GM23338 (cell line): ENCODE measurements at regions not wholly inside any gene's neighbourhood (a gene's known extent, or its start where the extent isn't known, plus 50 kb on each side); places are given as distances from the start of the nearest gene placed in this dataset.
A peak's percentile ranks its signal among the peaks of the same experiment; 100 is the strongest.

Experiments used
- ATAC-seq: fragments of 200-7000 bp; cut with Tn5 transposase; 3 replicates; pipeline ENCODE4 v1.9.1; 2020
- DNase-seq: peaks from one replicate; pipeline ENCODE4 v3.0.0-alpha.2; 2015; ENCODE audit warnings: low spot score
- H2AFZ ChIP-seq: fragments of 200-600 bp; sonication (generic); 2 replicates; pipeline ENCODE4 v1.8.0; 2016; ENCODE audit warnings: antibody characterized with exemption, mild to moderate bottlenecking, moderate library complexity
- H3F3A ChIP-seq: fragments of 200-600 bp; sonication (generic); replicated peaks from 2 replicates; pipeline ENCODE4 v1.8.0; 2017; ENCODE audit warnings: antibody characterized with exemption, mixed run types, low read depth
- H3K27ac ChIP-seq: fragments of 200-600 bp; sonication (generic); 2 replicates; pipeline ENCODE4 v1.6.1; 2016; ENCODE audit warnings: low read depth
- H3K27me3 ChIP-seq: fragments of 200-600 bp; sonication (generic); 2 replicates; pipeline ENCODE4 v1.8.0; 2016; ENCODE audit warnings: mild to moderate bottlenecking, mixed run types, moderate library complexity; ENCODE audit not compliant: insufficient read depth
- H3K36me3 ChIP-seq: fragments of 200-600 bp; sonication (generic); 2 replicates; pipeline ENCODE4 v1.8.0; 2016; ENCODE audit warnings: mild to moderate bottlenecking; ENCODE audit not compliant: insufficient read depth
- H3K4me1 ChIP-seq: fragments of 200-600 bp; sonication (generic); 2 replicates; pipeline ENCODE4 v1.8.0; 2016; ENCODE audit warnings: mild to moderate bottlenecking, moderate library complexity; ENCODE audit not compliant: insufficient read depth
- H3K4me2 ChIP-seq: fragments of 200-600 bp; sonication (generic); 2 replicates; pipeline ENCODE4 v1.7.1; 2017; ENCODE audit warnings: mixed run types
- H3K4me3 ChIP-seq: fragments of 200-600 bp; sonication (generic); 2 replicates; pipeline ENCODE4 v1.6.1; 2016; ENCODE audit warnings: mixed run types
- H3K79me2 ChIP-seq: fragments of 200-600 bp; sonication (generic); replicated peaks from 2 replicates; pipeline ENCODE4 v1.8.0; 2017; ENCODE audit warnings: mild to moderate bottlenecking; ENCODE audit not compliant: insufficient read depth
- H3K9me2 ChIP-seq: fragments of 200-600 bp; sonication (generic); 2 replicates; pipeline ENCODE4 v1.8.0; 2017; ENCODE audit not compliant: insufficient read depth
- H4K20me1 ChIP-seq: fragments of 200-600 bp; sonication (generic); replicated peaks from 2 replicates; pipeline ENCODE4 v1.8.0; 2017; ENCODE audit warnings: mild to moderate bottlenecking; ENCODE audit not compliant: insufficient read depth
- H3K27ac Mint-ChIP-seq: 2 replicates; pipeline ENCODE4 v1.8.0; 2020; ENCODE audit warnings: inconsistent platforms, mild to moderate bottlenecking, moderate library complexity, mixed read lengths
- H3K27me3 Mint-ChIP-seq: 3 replicates; pipeline ENCODE4 v1.8.0; 2022; ENCODE audit warnings: low read depth, mild to moderate bottlenecking, moderate library complexity, mixed read lengths, inconsistent platforms; ENCODE audit not compliant: insufficient read depth, poor library complexity
- H3K36me3 Mint-ChIP-seq: 3 replicates; pipeline ENCODE4 v1.8.0; 2021; ENCODE audit warnings: low read depth, mild to moderate bottlenecking, inconsistent platforms, moderate library complexity, mixed read lengths
- H3K4me1 Mint-ChIP-seq: 3 replicates; pipeline ENCODE4 v1.8.0; 2020; ENCODE audit warnings: mild to moderate bottlenecking, inconsistent platforms, mixed read lengths
- H3K4me3 Mint-ChIP-seq: 3 replicates; pipeline ENCODE4 v1.8.0; 2021; ENCODE audit warnings: moderate library complexity, mild to moderate bottlenecking, inconsistent platforms, mixed read lengths
- H3K9me3 Mint-ChIP-seq: 3 replicates; pipeline ENCODE4 v1.8.0; 2020; ENCODE audit warnings: moderate library complexity, mild to moderate bottlenecking, inconsistent platforms, mixed read lengths
- ETS1 ChIP-seq: IDR thresholded peaks from 2 replicates; pipeline ENCODE4 v1.6.1; 2016; ENCODE audit warnings: antibody characterized with exemption
- EZH2 ChIP-seq: fragments of 200-600 bp; sonication (generic); IDR thresholded peaks from one replicate; pipeline ENCODE4 v1.8.0; 2017; ENCODE audit warnings: antibody characterized with exemption, mild to moderate bottlenecking, low read depth; ENCODE audit not compliant: unreplicated experiment
- EZH2phosphoT487 ChIP-seq: fragments of 200-600 bp; sonication (generic); IDR thresholded peaks from one replicate; pipeline ENCODE4 v1.8.1; 2018; ENCODE audit warnings: antibody characterized with exemption; ENCODE audit not compliant: unreplicated experiment
- JUNB ChIP-seq: IDR thresholded peaks from one replicate; pipeline ENCODE4 v1.6.1; 2016; ENCODE audit warnings: antibody characterized with exemption; ENCODE audit not compliant: unreplicated experiment
- NANOG ChIP-seq: IDR thresholded peaks from 2 replicates; pipeline ENCODE4 v1.6.1; 2016; ENCODE audit warnings: antibody characterized with exemption, borderline replicate concordance
- POLR2AphosphoS5 ChIP-seq: IDR thresholded peaks from 2 replicates; pipeline ENCODE4 v1.6.1; 2016; ENCODE audit warnings: antibody characterized with exemption, low read depth
- REST ChIP-seq: IDR thresholded peaks from one replicate; pipeline ENCODE4 v1.6.1; 2018; ENCODE audit warnings: antibody characterized with exemption; ENCODE audit not compliant: unreplicated experiment
- STAT1 ChIP-seq: IDR thresholded peaks from one replicate; pipeline ENCODE4 v1.6.1; 2016; ENCODE audit warnings: antibody characterized with exemption; ENCODE audit not compliant: unreplicated experiment
- ZNF114 ChIP-seq: fragments of 250-450 bp; sonication (Bioruptor Pico); IDR thresholded peaks from 2 replicates; pipeline ENCODE4 v1.5.0; 2020; ENCODE audit warnings: mild to moderate bottlenecking, moderate library complexity
- ZNF331 ChIP-seq: fragments of 250-450 bp; sonication (Bioruptor Pico); IDR thresholded peaks from 2 replicates; pipeline ENCODE4 v1.5.0; 2020; ENCODE audit warnings: low read depth, mild to moderate bottlenecking, moderate library complexity
- TF ChIP-seq, protein P1 (sequence below): fragments of 250-450 bp; sonication (Bioruptor Pico); IDR thresholded peaks from 2 replicates; pipeline ENCODE4 v1.5.0; 2020; ENCODE audit warnings: mild to moderate bottlenecking, moderate library complexity

GRCh38 chr19:31725051-31725450 is 375.8 kb upstream of the TSHZ3 start:
- Histone ChIP-seq H3K4me3 (no peak overlapping the region), H3F3A (no peaks in the 10 kb centered on the region), H3K9me2 (peaks cover 22% of the 10 kb centered on the region), H3K4me1 (no peaks in the 10 kb centered on the region), H3K27me3 (no peaks in the 10 kb centered on the region), H4K20me1 (no peaks in the 10 kb centered on the region), H3K79me2 (no peaks in the 10 kb centered on the region), H3K4me2 (no peak overlapping the region), H3K36me3 (no peaks in the 10 kb centered on the region), H3K27ac (peak overlapping the region; percentile 46; the same call in 1 of the 2 replicates), H2AFZ (no peak overlapping the region)
- Mint-ChIP-seq H3K36me3 (peaks cover 3% of the 10 kb centered on the region; the same call in 1 of the 3 replicates), H3K27me3 (peaks cover 5% of the 10 kb centered on the region), H3K27ac (peak overlapping the region; percentile 91), H3K4me1 (peaks cover 6% of the 10 kb centered on the region; the same call in 2 of the 3 replicates), H3K4me3 (no peak overlapping the region), H3K9me3 (peaks cover 5% of the 10 kb centered on the region; the same call in 1 of the 3 replicates)
- ATAC-seq = peak; percentile 61
- DNase-seq = peak; percentile 66
- no peak for TF ChIP-seq ZNF114 (CRISPR knock-in tag)
- TF ChIP-seq POLR2AphosphoS5 = no peak
- no peak for TF ChIP-seq EZH2
- TF ChIP-seq EZH2phosphoT487 = no peak
- TF ChIP-seq NANOG = no peak
- TF ChIP-seq ETS1 = no peak
- no peak for TF ChIP-seq STAT1
- TF ChIP-seq JUNB = no peak

DNA sequence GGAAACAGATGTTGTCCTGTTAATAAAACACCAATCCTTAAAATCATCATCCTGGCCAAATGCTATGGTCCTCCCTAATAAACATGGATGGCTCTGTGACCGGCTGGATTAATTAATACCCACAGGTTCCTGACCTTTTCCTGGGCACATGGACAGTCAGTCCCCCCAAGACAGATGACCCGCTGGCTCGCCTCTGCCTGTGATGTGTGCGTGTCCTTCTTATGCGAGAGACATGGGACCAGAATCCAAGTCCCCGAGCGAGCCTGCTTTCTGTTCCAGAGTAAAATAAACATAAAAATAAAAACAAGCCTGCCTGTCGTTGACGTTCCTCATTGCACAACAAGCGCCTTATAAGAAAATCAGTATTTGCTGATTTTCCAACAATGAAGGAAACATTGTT is 378.3 kb upstream of the TSHZ3 start:
- Histone ChIP-seq H3K4me3 (no peak overlapping the region), H3K4me2 (no peak overlapping the region), H3K4me1 (no peaks in the 10 kb centered on the region), H3K36me3 (no peaks in the 10 kb centered on the region), H2AFZ (no peak overlapping the region), H3K79me2 (no peaks in the 10 kb centered on the region), H3F3A (no peaks in the 10 kb centered on the region), H3K27me3 (no peaks in the 10 kb centered on the region), H4K20me1 (no peaks in the 10 kb centered on the region), H3K27ac (no peak overlapping the region), H3K9me2 (peaks cover 22% of the 10 kb centered on the region)
- Mint-ChIP-seq H3K36me3 (peaks cover 3% of the 10 kb centered on the region; the same call in 1 of the 3 replicates), H3K9me3 (peaks cover 5% of the 10 kb centered on the region; the same call in 1 of the 3 replicates), H3K27me3 (peaks cover 5% of the 10 kb centered on the region), H3K4me3 (no peak overlapping the region), H3K4me1 (peaks cover 6% of the 10 kb centered on the region; the same call in 2 of the 3 replicates), H3K27ac (no peak overlapping the region)
- no peak for DNase-seq
- no peak for ATAC-seq
- TF ChIP-seq, protein P1, sequence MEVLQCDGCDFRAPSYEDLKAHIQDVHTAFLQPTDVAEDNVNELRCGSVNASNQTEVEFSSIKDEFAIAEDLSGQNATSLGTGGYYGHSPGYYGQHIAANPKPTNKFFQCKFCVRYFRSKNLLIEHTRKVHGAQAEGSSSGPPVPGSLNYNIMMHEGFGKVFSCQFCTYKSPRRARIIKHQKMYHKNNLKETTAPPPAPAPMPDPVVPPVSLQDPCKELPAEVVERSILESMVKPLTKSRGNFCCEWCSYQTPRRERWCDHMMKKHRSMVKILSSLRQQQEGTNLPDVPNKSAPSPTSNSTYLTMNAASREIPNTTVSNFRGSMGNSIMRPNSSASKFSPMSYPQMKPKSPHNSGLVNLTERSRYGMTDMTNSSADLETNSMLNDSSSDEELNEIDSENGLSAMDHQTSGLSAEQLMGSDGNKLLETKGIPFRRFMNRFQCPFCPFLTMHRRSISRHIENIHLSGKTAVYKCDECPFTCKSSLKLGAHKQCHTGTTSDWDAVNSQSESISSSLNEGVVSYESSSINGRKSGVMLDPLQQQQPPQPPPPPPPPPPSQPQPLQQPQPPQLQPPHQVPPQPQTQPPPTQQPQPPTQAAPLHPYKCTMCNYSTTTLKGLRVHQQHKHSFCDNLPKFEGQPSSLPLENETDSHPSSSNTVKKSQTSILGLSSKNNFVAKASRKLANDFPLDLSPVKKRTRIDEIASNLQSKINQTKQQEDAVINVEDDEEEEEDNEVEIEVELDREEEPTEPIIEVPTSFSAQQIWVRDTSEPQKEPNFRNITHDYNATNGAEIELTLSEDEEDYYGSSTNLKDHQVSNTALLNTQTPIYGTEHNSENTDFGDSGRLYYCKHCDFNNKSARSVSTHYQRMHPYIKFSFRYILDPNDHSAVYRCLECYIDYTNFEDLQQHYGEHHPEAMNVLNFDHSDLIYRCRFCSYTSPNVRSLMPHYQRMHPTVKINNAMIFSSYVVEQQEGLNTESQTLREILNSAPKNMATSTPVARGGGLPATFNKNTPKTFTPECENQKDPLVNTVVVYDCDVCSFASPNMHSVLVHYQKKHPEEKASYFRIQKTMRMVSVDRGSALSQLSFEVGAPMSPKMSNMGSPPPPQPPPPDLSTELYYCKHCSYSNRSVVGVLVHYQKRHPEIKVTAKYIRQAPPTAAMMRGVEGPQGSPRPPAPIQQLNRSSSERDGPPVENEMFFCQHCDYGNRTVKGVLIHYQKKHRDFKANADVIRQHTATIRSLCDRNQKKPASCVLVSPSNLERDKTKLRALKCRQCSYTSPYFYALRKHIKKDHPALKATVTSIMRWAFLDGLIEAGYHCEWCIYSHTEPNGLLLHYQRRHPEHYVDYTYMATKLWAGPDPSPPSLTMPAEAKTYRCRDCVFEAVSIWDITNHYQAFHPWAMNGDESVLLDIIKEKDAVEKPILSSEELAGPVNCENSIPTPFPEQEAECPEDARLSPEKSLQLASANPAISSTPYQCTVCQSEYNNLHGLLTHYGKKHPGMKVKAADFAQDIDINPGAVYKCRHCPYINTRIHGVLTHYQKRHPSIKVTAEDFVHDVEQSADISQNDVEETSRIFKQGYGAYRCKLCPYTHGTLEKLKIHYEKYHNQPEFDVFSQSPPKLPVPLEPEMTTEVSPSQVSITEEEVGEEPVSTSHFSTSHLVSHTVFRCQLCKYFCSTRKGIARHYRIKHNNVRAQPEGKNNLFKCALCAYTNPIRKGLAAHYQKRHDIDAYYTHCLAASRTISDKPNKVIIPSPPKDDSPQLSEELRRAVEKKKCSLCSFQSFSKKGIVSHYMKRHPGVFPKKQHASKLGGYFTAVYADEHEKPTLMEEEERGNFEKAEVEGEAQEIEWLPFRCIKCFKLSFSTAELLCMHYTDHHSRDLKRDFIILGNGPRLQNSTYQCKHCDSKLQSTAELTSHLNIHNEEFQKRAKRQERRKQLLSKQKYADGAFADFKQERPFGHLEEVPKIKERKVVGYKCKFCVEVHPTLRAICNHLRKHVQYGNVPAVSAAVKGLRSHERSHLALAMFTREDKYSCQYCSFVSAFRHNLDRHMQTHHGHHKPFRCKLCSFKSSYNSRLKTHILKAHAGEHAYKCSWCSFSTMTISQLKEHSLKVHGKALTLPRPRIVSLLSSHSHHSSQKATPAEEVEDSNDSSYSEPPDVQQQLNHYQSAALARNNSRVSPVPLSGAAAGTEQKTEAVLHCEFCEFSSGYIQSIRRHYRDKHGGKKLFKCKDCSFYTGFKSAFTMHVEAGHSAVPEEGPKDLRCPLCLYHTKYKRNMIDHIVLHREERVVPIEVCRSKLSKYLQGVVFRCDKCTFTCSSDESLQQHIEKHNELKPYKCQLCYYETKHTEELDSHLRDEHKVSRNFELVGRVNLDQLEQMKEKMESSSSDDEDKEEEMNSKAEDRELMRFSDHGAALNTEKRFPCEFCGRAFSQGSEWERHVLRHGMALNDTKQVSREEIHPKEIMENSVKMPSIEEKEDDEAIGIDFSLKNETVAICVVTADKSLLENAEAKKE (CRISPR knock-in tag) = no peak
- TF ChIP-seq STAT1 (no peak), ZNF331 (CRISPR knock-in tag) (no peak), REST (no peak), EZH2 (no peak), EZH2phosphoT487 (no peak)
